ENCODE measurements at regions not wholly inside any gene's neighbourhood (a gene's known extent, or its start where the extent isn't known, plus 50 kb on each side); places are given as distances from the start of the nearest gene placed in this dataset.

DNA sequence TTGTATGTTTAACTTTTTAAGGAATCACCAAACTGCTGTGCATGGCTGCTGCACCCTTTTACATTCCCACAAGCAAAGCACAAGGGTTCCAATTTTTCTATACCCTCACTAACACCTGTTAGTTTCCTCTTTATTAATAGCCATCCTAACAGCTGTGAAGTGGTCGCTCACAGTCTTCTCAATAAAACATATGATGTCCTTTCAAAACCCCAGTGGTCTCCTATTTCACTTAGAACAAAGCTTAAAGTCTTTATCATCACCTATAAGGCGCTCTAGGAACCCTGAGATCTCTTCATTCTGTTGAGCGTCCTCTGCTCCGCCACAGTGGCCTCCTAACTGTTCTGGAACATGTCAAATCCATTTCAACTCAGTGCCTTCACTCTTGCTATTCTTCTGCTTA, 400.5 kb downstream of the KLF12 start:
- H3K9me3 Mint-ChIP-seq: peaks cover 0 to 2% (median 0%) of the 10 kb centered on the region in 7 donors
- Histone ChIP-seq H3K4me1 (ENCODE audit: control insufficient read depth in 1 of 2, insufficient read depth in 2 of 2, low read length in 2 of 2) (no peaks in the 10 kb centered on the region), H3K9me3 (replicated peaks in 1 of 2; ENCODE audit: control insufficient read depth in 1 of 2, insufficient read depth in 1 of 2, low read length in 2 of 2) (no peaks in the 10 kb centered on the region), H3K4me3 (replicated peaks in 1 of 3; ENCODE audit: low read depth in 2 of 3, low read length in 3 of 3) (no peak overlapping the region), H3K36me3 (replicated peaks in 1 of 2; ENCODE audit: control insufficient read depth in 1 of 2, insufficient read depth in 2 of 2, low read length in 2 of 2) (no peaks in the 10 kb centered on the region), H3K79me2 (ENCODE audit: insufficient read depth, low read length) (no peaks in the 10 kb centered on the region), H3K4me2 (replicated peaks; ENCODE audit: extremely low read depth, low read length, poor library complexity, severe bottlenecking) (no peak overlapping the region), H4K20me1 (ENCODE audit: insufficient read depth, low read length) (no peaks in the 10 kb centered on the region), H3K27ac (ENCODE audit: low read depth in 1 of 2, low read length in 2 of 2) (no peak overlapping the region), H3K9ac (ENCODE audit: insufficient read depth, low read length, poor library complexity, severe bottlenecking) (no peak overlapping the region), H2AFZ (ENCODE audit: insufficient read depth, low read depth, low read length, poor library complexity, severe bottlenecking) (no peak overlapping the region), H3K27me3 (ENCODE audit: control insufficient read depth in 2 of 2, insufficient read depth in 2 of 2, low read length in 2 of 2) (no peaks in the 10 kb centered on the region)
- intact Hi-C loops (cut with micrococcal nuclease): no loop called here
- no peaks in the 10 kb centered on the region for H3K4me1 Mint-ChIP-seq
- TF ChIP-seq CTCF (IDR thresholded peaks at IDR 0.05): no peak
- H3K27me3 Mint-ChIP-seq (ENCODE audit: low read depth in 3 of 3): peaks cover 0 to 3% (median 0%) of the 10 kb centered on the region in 3 donors
- H3K27ac Mint-ChIP-seq: no peak overlapping the region
- H3K36me3 Mint-ChIP-seq: no peaks in the 10 kb centered on the region
- WGBS (ENCODE audit: insufficient coverage): 98% methylated on average over 4 of the region's 4 CpGs
- no peak overlapping the region for H3K4me3 Mint-ChIP-seq
- no peak for DNase-seq

DNA sequence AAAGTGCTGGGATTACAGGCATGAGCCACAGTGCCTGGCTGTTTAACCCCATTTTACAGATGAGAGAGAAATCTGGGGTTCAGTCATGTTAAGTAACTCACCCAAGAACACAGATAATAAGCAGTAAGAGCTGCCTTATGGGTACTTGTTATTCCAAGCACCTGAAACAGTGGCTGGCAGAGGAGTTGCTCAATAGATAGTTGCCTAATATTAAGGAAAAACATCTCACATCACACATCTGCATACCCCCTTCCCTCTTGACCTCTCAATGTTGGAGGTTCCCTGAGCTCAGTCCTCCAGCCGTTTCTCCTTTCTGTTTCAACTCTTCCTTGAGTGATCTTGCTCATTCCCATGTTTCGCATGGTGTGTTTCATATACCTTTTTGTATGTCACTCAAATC, 401.9 kb downstream of the KLF12 start:
- no peak overlapping the region for H3K4me2 ChIP-seq (replicated peaks; ENCODE audit: extremely low read depth, low read length, poor library complexity, severe bottlenecking)
- WGBS (ENCODE audit: insufficient coverage): 100% methylated on average over 2 of the region's 2 CpGs

More for the DNA sequence above, 401.9 kb downstream of the KLF12 start:
- Mint-ChIP-seq H3K36me3 (no peaks in the 10 kb centered on the region), H3K4me1 (no peaks in the 10 kb centered on the region), H3K4me3 (no peak overlapping the region), H3K27ac (no peak overlapping the region), H3K9me3 (peaks cover 0 to 5% (median 0%) of the 10 kb centered on the region in 7 donors), H3K27me3 (ENCODE audit: low read depth in 3 of 3) (peaks cover 0 to 3% (median 0%) of the 10 kb centered on the region in 3 donors)
- no peak overlapping the region for H2AFZ ChIP-seq (ENCODE audit: insufficient read depth, low read depth, low read length, poor library complexity, severe bottlenecking)
- H3K9me3 ChIP-seq (replicated peaks in 1 of 2; ENCODE audit: control insufficient read depth in 1 of 2, insufficient read depth in 1 of 2, low read length in 2 of 2): no peaks in the 10 kb centered on the region
- no peak overlapping the region for H3K27ac ChIP-seq (ENCODE audit: low read depth in 1 of 2, low read length in 2 of 2)
- TF ChIP-seq CTCF (IDR thresholded peaks at IDR 0.05): no peak
- DNase-seq: no peak
- no peak overlapping the region for H3K4me3 ChIP-seq (replicated peaks in 1 of 3; ENCODE audit: low read depth in 2 of 3, low read length in 3 of 3)
- no peaks in the 10 kb centered on the region for H3K27me3 ChIP-seq (ENCODE audit: control insufficient read depth in 2 of 2, insufficient read depth in 2 of 2, low read length in 2 of 2)
- H3K36me3 ChIP-seq (replicated peaks in 1 of 2; ENCODE audit: control insufficient read depth in 1 of 2, insufficient read depth in 2 of 2, low read length in 2 of 2): no peaks in the 10 kb centered on the region
- intact Hi-C loops (cut with micrococcal nuclease): no loop called here
- no peak overlapping the region for H3K9ac ChIP-seq (ENCODE audit: insufficient read depth, low read length, poor library complexity, severe bottlenecking)
- no peaks in the 10 kb centered on the region for H3K4me1 ChIP-seq (ENCODE audit: control insufficient read depth in 1 of 2, insufficient read depth in 2 of 2, low read length in 2 of 2)
- H3K79me2 ChIP-seq (ENCODE audit: insufficient read depth, low read length): no peaks in the 10 kb centered on the region
- no peaks in the 10 kb centered on the region for H4K20me1 ChIP-seq (ENCODE audit: insufficient read depth, low read length)

Measured in CD14-positive monocyte (primary cell).